ENCODE measurements at regions not wholly inside any gene's neighbourhood (a gene's known extent, or its start where the extent isn't known, plus 50 kb on each side); places are given as distances from the start of the nearest gene placed in this dataset.

DNA sequence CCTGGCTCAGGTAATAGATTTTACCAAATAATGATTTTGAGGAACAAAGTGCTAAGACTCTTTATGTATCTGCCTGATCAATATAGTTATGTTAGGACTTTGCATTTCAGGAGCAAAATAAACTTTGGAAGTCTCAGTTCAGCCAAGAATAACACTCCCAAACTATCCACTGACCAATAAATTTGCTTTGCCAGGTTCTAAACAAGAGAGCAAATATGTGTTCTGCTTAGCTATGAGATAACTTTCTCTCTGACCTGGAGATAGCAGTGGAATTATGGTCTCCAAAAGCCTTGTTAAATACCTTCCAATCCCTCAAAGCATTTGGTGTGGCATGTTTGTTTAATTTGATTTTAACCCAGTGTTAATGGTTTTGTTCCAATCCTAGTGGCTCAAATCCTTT is 1541.1 kb downstream of the FAM181B start:
- TF ChIP-seq EP300 (IDR thresholded peaks at IDR 0.05; ENCODE audit: borderline replicate concordance): no peak
- TF ChIP-seq TEAD4 (IDR thresholded peaks at IDR 0.05): no peak
- TF ChIP-seq, protein P1, sequence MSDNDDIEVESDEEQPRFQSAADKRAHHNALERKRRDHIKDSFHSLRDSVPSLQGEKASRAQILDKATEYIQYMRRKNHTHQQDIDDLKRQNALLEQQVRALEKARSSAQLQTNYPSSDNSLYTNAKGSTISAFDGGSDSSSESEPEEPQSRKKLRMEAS (IDR thresholded peaks at IDR 0.05): no peak
- TF ChIP-seq YY1 (IDR thresholded peaks at IDR 0.05; ENCODE audit: low read depth): no peak

Measured in Ishikawa (cell line).